ENCODE measurements at regions not wholly inside any gene's neighbourhood (a gene's known extent, or its start where the extent isn't known, plus 50 kb on each side); places are given as distances from the start of the nearest gene placed in this dataset.

DNA sequence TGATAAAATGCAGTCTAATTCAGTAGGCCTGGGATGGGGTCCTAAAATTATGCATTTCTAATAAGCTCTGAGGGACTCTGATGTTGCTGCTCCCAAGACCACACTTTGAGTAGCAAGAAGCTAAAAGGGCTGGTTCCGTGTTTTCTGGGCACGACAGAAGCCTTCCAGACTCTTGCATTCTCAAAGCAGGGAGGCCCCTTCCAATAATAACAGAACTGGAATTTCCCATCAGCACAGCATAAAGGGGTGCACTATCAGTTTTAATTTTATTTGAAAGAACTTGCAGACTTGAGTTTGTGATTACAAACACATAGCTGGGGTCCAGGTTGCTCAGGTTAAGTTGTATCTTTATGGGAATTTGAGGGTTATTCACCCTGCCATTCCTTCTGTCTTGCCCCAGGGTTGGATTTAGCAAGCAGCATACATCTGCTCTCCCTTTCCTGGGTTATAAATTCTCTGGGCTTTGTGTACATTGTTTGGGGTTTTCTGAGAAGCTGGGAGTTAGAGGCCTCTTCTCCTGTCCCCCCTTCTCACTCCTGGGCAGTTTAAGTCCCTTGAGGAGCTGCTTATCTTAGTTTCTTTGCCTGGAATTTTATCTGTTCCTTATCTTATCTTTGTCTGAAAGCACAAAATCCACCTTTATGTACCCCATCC, 94.2 kb upstream of the SLC2A1 start:
- no peak overlapping the region for H3K4me3 ChIP-seq (replicated peaks; ENCODE audit: low read depth, low read length)
- H3K36me3 ChIP-seq (ENCODE audit: control insufficient read depth, insufficient read depth, low read length), result no peaks in the 10 kb centered on the region
- H3K27me3 ChIP-seq (replicated peaks; ENCODE audit: control insufficient read depth, insufficient read depth, low read length), result no peaks in the 10 kb centered on the region; the same call in 1 of the 2 replicates
- TF ChIP-seq CTCF (IDR thresholded peaks at IDR 0.05; ENCODE audit: insufficient read depth, low read length, poor library complexity, severe bottlenecking), result no peak
- DNase-seq (ENCODE audit: extremely low read depth, insufficient read length), result no peak

DNA sequence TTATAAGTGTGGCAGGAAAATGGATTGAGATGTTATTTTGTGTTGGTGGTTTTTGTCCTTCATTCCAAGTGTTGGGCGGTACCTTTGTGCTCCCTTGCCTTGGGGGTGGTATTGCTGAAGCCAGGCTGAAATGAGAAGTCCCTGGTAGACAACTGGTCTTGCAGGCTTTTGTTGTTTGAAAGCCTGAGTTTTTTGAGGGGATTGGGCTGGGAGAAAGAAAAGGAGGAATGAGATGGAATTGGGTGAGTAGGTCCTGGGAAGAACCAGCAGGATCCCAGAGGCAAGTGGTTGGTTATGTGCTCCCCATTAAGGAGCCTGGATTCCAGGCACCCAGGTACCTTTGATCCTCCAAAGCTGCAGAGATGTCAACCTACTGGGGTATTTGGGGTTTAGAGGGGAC, 93.7 kb upstream of the SLC2A1 start:
- no peak for DNase-seq (ENCODE audit: extremely low read depth, insufficient read length)
- Histone ChIP-seq H3K36me3 (ENCODE audit: control insufficient read depth, insufficient read depth, low read length) (no peaks in the 10 kb centered on the region), H3K4me3 (replicated peaks; ENCODE audit: low read depth, low read length) (no peak overlapping the region), H3K27me3 (replicated peaks; ENCODE audit: control insufficient read depth, insufficient read depth, low read length) (no peaks in the 10 kb centered on the region; the same call in 1 of the 2 replicates)
- no peak for TF ChIP-seq CTCF (IDR thresholded peaks at IDR 0.05; ENCODE audit: insufficient read depth, low read length, poor library complexity, severe bottlenecking)

DNA sequence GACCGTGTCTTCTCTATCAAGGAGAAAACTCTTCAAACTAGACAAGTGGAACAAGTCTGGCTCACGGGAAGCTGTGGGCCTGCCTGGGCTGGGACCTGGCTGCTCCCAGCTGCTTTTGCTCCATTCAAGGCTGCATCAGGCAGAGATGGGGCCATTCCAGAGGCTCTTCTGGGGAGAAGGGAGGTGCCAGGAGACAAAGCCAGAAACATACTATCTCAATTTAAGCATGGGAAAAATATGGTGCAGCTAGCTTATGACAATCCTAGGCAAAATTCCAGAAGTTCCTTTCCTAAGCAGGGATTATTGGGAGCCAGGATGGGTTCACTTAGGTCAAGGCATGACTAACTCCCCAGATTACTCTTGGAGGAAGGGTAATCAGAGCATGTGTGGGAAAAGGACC, 90.8 kb upstream of the SLC2A1 start:
- Histone ChIP-seq H3K36me3 (ENCODE audit: control insufficient read depth, insufficient read depth, low read length) (no peaks in the 10 kb centered on the region), H3K27me3 (replicated peaks; ENCODE audit: control insufficient read depth, insufficient read depth, low read length) (no peaks in the 10 kb centered on the region; the same call in 1 of the 2 replicates), H3K4me3 (replicated peaks; ENCODE audit: low read depth, low read length) (no peak overlapping the region)
- no peak for DNase-seq (ENCODE audit: extremely low read depth, insufficient read length)
- no peak for TF ChIP-seq CTCF (IDR thresholded peaks at IDR 0.05; ENCODE audit: insufficient read depth, low read length, poor library complexity, severe bottlenecking)

GRCh38 chr1:43048601-43049011, 89.9 kb upstream of the SLC2A1 start:
- no peak for DNase-seq (ENCODE audit: extremely low read depth, insufficient read length)
- no peak for TF ChIP-seq CTCF (IDR thresholded peaks at IDR 0.05; ENCODE audit: insufficient read depth, low read length, poor library complexity, severe bottlenecking)
- Histone ChIP-seq H3K36me3 (ENCODE audit: control insufficient read depth, insufficient read depth, low read length) (no peaks in the 10 kb centered on the region), H3K27me3 (replicated peaks; ENCODE audit: control insufficient read depth, insufficient read depth, low read length) (no peaks in the 10 kb centered on the region; the same call in 1 of the 2 replicates), H3K4me3 (replicated peaks; ENCODE audit: low read depth, low read length) (no peak overlapping the region)

- Histone ChIP-seq H3K36me3 (ENCODE audit: control insufficient read depth, insufficient read depth, low read length) (no peaks in the 10 kb centered on the region), H3K4me3 (replicated peaks; ENCODE audit: low read depth, low read length) (no peak overlapping the region), H3K27me3 (replicated peaks; ENCODE audit: control insufficient read depth, insufficient read depth, low read length) (no peaks in the 10 kb centered on the region; the same call in 1 of the 2 replicates)
- no peak for DNase-seq (ENCODE audit: extremely low read depth, insufficient read length)
- no peak for TF ChIP-seq CTCF (IDR thresholded peaks at IDR 0.05; ENCODE audit: insufficient read depth, low read length, poor library complexity, severe bottlenecking)
Measured at GRCh38 chr1:43047135-43047534, 88.5 kb upstream of the SLC2A1 start.

Data from GM06990 (cell line).